ENCODE measurements at regions not wholly inside any gene's neighbourhood (a gene's known extent, or its start where the extent isn't known, plus 50 kb on each side); places are given as distances from the start of the nearest gene placed in this dataset.
A peak's percentile ranks its signal among the peaks of the same experiment; 100 is the strongest.

GRCh38 chr15:67011617-67012005 is 53.8 kb upstream of the SMAD3 start:
- Mint-ChIP-seq H3K9me3 (no peaks in the 10 kb centered on the region; the same call in 2 of the 3 replicates), H3K27ac (no peak overlapping the region), H3K27me3 (ENCODE audit: insufficient read depth, low read depth, poor library complexity) (peaks cover 8% of the 10 kb centered on the region), H3K4me1 (peaks cover 36% of the 10 kb centered on the region), H3K36me3 (ENCODE audit: low read depth) (no peaks in the 10 kb centered on the region), H3K4me3 (no peak overlapping the region)
- Histone ChIP-seq H3K79me2 (replicated peaks; ENCODE audit: insufficient read depth) (no peaks in the 10 kb centered on the region), H3K27ac (ENCODE audit: low read depth) (no peak overlapping the region), H3K4me1 (ENCODE audit: insufficient read depth) (peaks cover 23% of the 10 kb centered on the region), H4K20me1 (replicated peaks; ENCODE audit: insufficient read depth) (no peaks in the 10 kb centered on the region), H3K4me3 (no peak overlapping the region), H3K36me3 (ENCODE audit: insufficient read depth) (no peaks in the 10 kb centered on the region), H2AFZ (peak overlapping the region; percentile 3; the same call in 1 of the 2 replicates), H3F3A (replicated peaks; ENCODE audit: low read depth) (no peaks in the 10 kb centered on the region), H3K27me3 (ENCODE audit: insufficient read depth) (no peaks in the 10 kb centered on the region), H3K9me2 (ENCODE audit: insufficient read depth) (0 out of 2 replicates have a peak, but pooled peaks cover 4% of the 10 kb centered on the region), H3K4me2 (0 out of 2 replicates have a peak overlapping the region, but pooled peaks have one; percentile 26)
- ATAC-seq (no peak), DNase-seq (ENCODE audit: low spot score) (no peak)
- TF ChIP-seq CREB1 (CRISPR knock-in tag; IDR thresholded peaks at IDR 0.05; ENCODE audit: low read depth) = no peak
- no peak for TF ChIP-seq JUNB (IDR thresholded peaks at IDR 0.05; ENCODE audit: unreplicated experiment)
- TF ChIP-seq, protein P1, sequence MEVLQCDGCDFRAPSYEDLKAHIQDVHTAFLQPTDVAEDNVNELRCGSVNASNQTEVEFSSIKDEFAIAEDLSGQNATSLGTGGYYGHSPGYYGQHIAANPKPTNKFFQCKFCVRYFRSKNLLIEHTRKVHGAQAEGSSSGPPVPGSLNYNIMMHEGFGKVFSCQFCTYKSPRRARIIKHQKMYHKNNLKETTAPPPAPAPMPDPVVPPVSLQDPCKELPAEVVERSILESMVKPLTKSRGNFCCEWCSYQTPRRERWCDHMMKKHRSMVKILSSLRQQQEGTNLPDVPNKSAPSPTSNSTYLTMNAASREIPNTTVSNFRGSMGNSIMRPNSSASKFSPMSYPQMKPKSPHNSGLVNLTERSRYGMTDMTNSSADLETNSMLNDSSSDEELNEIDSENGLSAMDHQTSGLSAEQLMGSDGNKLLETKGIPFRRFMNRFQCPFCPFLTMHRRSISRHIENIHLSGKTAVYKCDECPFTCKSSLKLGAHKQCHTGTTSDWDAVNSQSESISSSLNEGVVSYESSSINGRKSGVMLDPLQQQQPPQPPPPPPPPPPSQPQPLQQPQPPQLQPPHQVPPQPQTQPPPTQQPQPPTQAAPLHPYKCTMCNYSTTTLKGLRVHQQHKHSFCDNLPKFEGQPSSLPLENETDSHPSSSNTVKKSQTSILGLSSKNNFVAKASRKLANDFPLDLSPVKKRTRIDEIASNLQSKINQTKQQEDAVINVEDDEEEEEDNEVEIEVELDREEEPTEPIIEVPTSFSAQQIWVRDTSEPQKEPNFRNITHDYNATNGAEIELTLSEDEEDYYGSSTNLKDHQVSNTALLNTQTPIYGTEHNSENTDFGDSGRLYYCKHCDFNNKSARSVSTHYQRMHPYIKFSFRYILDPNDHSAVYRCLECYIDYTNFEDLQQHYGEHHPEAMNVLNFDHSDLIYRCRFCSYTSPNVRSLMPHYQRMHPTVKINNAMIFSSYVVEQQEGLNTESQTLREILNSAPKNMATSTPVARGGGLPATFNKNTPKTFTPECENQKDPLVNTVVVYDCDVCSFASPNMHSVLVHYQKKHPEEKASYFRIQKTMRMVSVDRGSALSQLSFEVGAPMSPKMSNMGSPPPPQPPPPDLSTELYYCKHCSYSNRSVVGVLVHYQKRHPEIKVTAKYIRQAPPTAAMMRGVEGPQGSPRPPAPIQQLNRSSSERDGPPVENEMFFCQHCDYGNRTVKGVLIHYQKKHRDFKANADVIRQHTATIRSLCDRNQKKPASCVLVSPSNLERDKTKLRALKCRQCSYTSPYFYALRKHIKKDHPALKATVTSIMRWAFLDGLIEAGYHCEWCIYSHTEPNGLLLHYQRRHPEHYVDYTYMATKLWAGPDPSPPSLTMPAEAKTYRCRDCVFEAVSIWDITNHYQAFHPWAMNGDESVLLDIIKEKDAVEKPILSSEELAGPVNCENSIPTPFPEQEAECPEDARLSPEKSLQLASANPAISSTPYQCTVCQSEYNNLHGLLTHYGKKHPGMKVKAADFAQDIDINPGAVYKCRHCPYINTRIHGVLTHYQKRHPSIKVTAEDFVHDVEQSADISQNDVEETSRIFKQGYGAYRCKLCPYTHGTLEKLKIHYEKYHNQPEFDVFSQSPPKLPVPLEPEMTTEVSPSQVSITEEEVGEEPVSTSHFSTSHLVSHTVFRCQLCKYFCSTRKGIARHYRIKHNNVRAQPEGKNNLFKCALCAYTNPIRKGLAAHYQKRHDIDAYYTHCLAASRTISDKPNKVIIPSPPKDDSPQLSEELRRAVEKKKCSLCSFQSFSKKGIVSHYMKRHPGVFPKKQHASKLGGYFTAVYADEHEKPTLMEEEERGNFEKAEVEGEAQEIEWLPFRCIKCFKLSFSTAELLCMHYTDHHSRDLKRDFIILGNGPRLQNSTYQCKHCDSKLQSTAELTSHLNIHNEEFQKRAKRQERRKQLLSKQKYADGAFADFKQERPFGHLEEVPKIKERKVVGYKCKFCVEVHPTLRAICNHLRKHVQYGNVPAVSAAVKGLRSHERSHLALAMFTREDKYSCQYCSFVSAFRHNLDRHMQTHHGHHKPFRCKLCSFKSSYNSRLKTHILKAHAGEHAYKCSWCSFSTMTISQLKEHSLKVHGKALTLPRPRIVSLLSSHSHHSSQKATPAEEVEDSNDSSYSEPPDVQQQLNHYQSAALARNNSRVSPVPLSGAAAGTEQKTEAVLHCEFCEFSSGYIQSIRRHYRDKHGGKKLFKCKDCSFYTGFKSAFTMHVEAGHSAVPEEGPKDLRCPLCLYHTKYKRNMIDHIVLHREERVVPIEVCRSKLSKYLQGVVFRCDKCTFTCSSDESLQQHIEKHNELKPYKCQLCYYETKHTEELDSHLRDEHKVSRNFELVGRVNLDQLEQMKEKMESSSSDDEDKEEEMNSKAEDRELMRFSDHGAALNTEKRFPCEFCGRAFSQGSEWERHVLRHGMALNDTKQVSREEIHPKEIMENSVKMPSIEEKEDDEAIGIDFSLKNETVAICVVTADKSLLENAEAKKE (CRISPR knock-in tag; IDR thresholded peaks at IDR 0.05) = no peak
- no peak for TF ChIP-seq EZH2phosphoT487 (IDR thresholded peaks at IDR 0.05; ENCODE audit: unreplicated experiment)
- no peak for TF ChIP-seq ZNF331 (CRISPR knock-in tag; IDR thresholded peaks at IDR 0.05; ENCODE audit: low read depth)
- TF ChIP-seq POLR2AphosphoS5 (IDR thresholded peaks at IDR 0.05; ENCODE audit: low read depth) = no peak
- no peak for TF ChIP-seq ZNF114 (CRISPR knock-in tag; IDR thresholded peaks at IDR 0.05)
- TF ChIP-seq REST (IDR thresholded peaks at IDR 0.05; ENCODE audit: unreplicated experiment) = no peak
- TF ChIP-seq STAT1 (IDR thresholded peaks at IDR 0.05; ENCODE audit: unreplicated experiment) = no peak
- TF ChIP-seq NANOG (IDR thresholded peaks at IDR 0.05; ENCODE audit: borderline replicate concordance) = no peak
- no peak for TF ChIP-seq EZH2 (IDR thresholded peaks at IDR 0.05; ENCODE audit: low read depth, unreplicated experiment)
- no peak for TF ChIP-seq ETS1 (IDR thresholded peaks at IDR 0.05)
- TF ChIP-seq CTCF (conservative IDR thresholded peaks at IDR 0.05; ENCODE audit: low read depth in 2 of 2) = no peak

Data from GM23338 (cell line).